Activated naive CD4-positive, alpha-beta T cell treated with anti-CD3 and anti-CD28 coated beads, Interleukin-2, amount 50 U/mL, for 24 hours (primary cell): ENCODE measurements at regions not wholly inside any gene's neighbourhood (a gene's known extent, or its start where the extent isn't known, plus 50 kb on each side); places are given as distances from the start of the nearest gene placed in this dataset.
"Not testable (repeated sequence)": the region's sequence is repeated elsewhere in the genome, so short reads cannot be mapped to it uniquely, and the experiment has no call there.

Source experiments
- H3K27ac Mint-ChIP-seq: one replicate; pipeline ENCODE4 v1.8.0; 2021; ENCODE audit warnings: mild to moderate bottlenecking, mixed read lengths
- H3K27me3 Mint-ChIP-seq: one replicate; pipeline ENCODE4 v1.8.0; 2021; ENCODE audit warnings: mixed read lengths
- H3K36me3 Mint-ChIP-seq: one replicate; pipeline ENCODE4 v1.8.0; 2021; ENCODE audit warnings: mixed read lengths
- H3K4me1 Mint-ChIP-seq: one replicate; pipeline ENCODE4 v1.8.0; 2021; ENCODE audit warnings: mixed read lengths
- H3K4me3 Mint-ChIP-seq: one replicate; pipeline ENCODE4 v1.8.0; 2021; ENCODE audit warnings: mild to moderate bottlenecking, mixed read lengths
- H3K9me3 Mint-ChIP-seq: one replicate; pipeline ENCODE4 v1.8.0; 2021; ENCODE audit warnings: mixed read lengths

DNA sequence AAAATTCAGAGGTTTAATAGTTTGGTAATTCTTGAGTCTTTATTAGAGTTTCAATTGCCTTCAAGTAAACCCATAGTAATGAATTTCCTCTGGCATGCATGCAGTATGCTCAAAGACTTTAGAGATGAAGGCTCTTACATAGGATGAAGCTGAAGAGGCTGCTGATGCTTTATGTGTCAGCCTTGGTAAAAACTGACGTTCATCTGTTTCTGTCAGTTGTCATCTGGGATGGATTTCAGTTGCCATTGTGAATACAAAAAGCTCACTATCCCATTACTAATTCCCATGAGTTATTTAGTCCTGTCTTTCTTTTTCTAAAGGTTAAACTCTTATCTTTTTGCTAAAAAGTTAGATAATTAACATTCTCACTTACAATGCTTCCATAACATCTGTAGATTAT, 136.9 kb upstream of the GBE1 start:
- Mint-ChIP-seq H3K27ac (no peak overlapping the region), H3K27me3 (peaks cover 3% of the 10 kb centered on the region), H3K9me3 (no peaks in the 10 kb centered on the region), H3K36me3 (no peaks in the 10 kb centered on the region), H3K4me3 (no peak overlapping the region), H3K4me1 (no peaks in the 10 kb centered on the region)

DNA sequence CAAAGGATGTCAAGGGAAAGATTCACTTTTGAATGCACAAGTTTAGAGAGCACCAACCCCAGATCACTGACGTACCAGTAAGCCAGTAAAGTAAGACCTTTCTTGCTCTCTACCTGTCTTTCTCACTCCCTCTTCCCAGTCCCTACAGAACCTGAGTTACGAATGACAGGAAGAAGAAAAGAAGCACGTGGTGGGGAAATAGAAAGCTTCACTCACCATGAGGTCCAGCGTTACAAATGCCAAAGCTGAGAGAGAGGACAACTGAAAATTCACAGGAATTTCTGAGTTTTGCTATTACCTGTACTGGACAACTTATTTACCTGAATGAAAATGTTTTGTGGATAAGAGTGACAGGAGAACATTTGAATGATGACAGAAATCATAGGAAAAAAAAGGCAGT, 133.2 kb upstream of the GBE1 start:
- Mint-ChIP-seq H3K27ac (no peak overlapping the region), H3K9me3 (no peaks in the 10 kb centered on the region)

DNA sequence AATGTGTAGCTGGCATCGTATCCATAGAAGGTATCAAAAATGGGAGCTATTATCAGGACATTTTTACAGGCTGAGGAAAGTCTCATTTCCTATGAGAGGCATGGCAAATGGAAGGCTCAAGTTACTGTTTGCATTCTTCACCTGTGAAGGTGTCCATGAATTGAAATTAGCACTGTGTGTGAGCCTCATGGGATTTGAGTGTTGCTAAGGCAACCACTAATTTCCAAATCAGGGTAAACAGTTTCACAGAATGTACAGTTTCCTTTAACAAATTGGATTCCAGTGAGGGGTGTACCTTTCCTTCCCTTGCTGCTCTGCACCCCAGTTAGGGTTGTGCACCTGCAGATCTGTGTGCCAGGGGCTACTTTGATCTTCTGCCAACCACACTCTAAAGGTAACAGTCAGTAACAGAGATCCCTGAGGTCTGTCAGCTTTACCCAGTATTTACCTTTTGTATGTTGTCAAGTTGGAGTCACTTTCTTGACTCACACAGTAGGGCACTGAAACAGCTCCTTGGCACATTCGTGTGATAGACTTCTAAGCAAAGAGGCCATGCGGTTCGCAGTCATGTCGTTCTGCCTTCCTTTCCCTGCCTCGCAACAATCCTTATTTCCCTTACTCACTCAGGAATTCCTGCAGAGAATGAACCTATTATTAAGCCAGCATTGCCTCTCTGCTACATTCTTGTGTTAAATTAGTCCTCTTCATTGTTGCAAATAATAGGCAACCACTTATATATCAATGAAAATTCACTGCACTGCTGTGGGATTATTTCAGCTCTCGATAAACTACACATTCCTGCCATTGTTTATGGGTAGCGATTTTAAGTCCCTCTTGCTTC, 129.8 kb upstream of the GBE1 start:
- H3K9me3 Mint-ChIP-seq: no peaks in the 10 kb centered on the region
- no peaks in the 10 kb centered on the region for H3K4me1 Mint-ChIP-seq
- H3K36me3 Mint-ChIP-seq: no peaks in the 10 kb centered on the region
- H3K27ac Mint-ChIP-seq: no peak overlapping the region
- no peaks in the 10 kb centered on the region for H3K27me3 Mint-ChIP-seq
- H3K4me3 Mint-ChIP-seq: no peak overlapping the region

More for the DNA sequence above, 133.2 kb upstream of the GBE1 start:
- Mint-ChIP-seq H3K4me3 (no peak overlapping the region), H3K36me3 (no peaks in the 10 kb centered on the region), H3K4me1 (no peaks in the 10 kb centered on the region), H3K27me3 (peaks cover 1% of the 10 kb centered on the region)

DNA sequence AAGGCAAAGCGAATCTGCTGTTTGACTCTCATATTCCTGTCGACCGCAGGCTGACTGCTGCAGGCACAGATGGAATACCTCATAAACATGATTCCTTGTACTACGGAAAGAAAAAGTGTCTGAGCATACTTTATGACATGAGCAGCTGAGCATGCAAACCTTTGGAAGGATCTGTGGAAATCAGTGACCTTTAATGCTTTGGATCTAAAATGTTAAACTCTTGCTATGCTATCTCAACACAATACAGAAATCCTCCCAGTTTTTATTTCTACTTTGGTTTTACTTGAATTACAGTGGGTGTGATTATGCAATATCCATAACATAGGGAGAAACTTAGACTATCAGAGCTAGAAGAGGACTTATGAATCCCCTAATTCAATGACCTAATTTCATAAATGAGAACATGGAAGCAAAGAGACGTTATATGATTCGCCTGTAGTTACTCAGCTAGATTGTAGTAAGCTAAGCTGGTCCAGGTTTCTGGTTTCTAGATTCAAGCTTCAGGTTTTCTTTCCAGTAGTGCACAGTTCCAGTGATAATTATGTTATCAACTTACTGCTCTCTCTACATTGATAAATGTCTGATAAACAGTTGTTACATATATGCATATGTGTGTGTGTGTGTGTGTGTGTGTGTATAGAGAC, 127.6 kb upstream of the GBE1 start:
- Mint-ChIP-seq H3K27me3 (no peaks in the 10 kb centered on the region), H3K27ac (no peak overlapping the region), H3K9me3 (no peaks in the 10 kb centered on the region), H3K4me3 (no peak overlapping the region), H3K36me3 (no peaks in the 10 kb centered on the region), H3K4me1 (no peaks in the 10 kb centered on the region)

DNA sequence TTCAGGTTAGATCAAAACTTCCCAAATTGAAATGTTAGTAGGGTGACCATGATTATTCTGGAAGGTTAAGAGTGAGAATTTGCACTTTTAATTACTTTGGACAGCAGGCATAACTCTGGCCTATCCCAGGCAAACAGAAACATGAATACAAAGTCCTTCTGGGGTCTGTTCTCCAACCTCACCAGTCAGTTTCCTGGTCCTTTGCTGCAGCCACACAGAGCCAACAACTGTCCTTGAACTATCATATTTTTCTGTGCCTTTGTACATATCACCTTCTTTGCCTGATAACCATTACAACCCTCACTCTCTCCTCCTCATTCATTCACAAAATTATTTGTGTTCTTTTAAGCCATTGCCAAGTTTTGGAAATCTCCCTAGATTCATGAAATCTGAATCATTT, 126.0 kb upstream of the GBE1 start:
- H3K27me3 Mint-ChIP-seq: no peaks in the 10 kb centered on the region
- no peak overlapping the region for H3K4me3 Mint-ChIP-seq
- no peak overlapping the region for H3K27ac Mint-ChIP-seq
- no peaks in the 10 kb centered on the region for H3K4me1 Mint-ChIP-seq
- H3K36me3 Mint-ChIP-seq: no peaks in the 10 kb centered on the region
- H3K9me3 Mint-ChIP-seq: no peaks in the 10 kb centered on the region

DNA sequence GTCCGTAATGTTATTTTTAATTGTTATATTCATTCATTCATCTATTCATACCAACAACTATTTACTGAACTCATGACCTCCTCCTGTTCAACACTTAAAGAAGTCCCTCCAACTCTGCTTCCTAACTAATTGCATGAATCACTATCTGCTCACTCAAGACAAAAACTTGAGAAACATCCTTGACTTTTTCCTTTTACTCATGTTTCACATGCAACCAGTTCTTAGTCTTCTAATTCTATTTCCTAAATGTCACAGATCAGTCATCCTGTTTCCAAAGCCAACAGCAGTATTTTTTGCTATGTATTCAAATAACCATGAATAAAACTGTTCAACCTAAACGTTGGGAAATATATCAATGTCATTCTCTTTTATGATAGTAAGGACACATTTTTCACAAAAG, 124.6 kb upstream of the GBE1 start:
- H3K9me3 Mint-ChIP-seq: no peaks in the 10 kb centered on the region
- no peaks in the 10 kb centered on the region for H3K4me1 Mint-ChIP-seq

DNA sequence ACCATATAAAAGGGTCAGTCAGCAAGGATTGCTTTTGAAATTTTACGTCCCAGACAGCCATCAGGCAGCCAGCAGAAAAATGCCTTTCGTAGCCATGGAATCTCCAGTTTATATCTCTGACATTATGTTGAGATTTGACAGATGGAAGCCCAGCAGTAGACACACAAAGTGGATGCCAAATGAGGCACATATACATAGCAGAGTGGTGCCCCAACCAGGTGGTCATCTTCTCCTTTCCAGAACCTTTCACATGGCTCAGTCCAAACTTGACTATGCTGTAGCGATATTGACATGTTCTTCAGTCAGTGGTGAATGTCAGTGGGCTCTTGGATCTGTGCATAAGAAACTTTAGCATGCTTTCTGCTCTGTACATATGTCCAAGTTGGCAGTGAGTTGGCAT, 123.3 kb upstream of the GBE1 start:
- no peak overlapping the region for H3K4me3 Mint-ChIP-seq
- H3K27me3 Mint-ChIP-seq: no peaks in the 10 kb centered on the region
- H3K27ac Mint-ChIP-seq: no peak overlapping the region
- no peaks in the 10 kb centered on the region for H3K36me3 Mint-ChIP-seq
- H3K4me1 Mint-ChIP-seq: no peaks in the 10 kb centered on the region
- H3K9me3 Mint-ChIP-seq: no peaks in the 10 kb centered on the region

More for the DNA sequence above, 124.6 kb upstream of the GBE1 start:
- Mint-ChIP-seq H3K27me3 (no peaks in the 10 kb centered on the region), H3K27ac (no peak overlapping the region), H3K36me3 (no peaks in the 10 kb centered on the region), H3K4me3 (no peak overlapping the region)

DNA sequence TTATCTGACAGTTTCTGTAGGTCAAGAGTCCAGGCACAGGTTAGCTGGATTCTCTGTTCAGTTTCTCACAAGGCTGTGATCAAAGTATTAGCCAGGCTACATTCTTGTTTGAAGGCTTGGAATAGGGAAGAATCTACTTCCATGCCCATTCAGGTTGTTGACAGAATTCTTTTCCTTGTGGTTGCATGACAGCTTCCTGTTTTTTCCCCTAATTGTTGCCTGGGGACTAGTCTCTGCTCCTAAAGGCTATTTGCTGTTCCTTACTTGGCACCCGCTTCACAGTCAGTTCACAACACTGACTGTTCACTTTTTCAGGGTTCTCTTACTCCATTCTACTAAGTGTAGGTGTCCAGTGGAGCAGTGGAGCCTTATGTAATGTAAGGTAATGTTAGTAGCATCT, 115.4 kb upstream of the GBE1 start:
- Mint-ChIP-seq H3K4me1 (no peaks in the 10 kb centered on the region), H3K27me3 (no peaks in the 10 kb centered on the region), H3K36me3 (peaks cover 2% of the 10 kb centered on the region), H3K4me3 (no peak overlapping the region), H3K9me3 (no peaks in the 10 kb centered on the region), H3K27ac (no peak overlapping the region)

DNA sequence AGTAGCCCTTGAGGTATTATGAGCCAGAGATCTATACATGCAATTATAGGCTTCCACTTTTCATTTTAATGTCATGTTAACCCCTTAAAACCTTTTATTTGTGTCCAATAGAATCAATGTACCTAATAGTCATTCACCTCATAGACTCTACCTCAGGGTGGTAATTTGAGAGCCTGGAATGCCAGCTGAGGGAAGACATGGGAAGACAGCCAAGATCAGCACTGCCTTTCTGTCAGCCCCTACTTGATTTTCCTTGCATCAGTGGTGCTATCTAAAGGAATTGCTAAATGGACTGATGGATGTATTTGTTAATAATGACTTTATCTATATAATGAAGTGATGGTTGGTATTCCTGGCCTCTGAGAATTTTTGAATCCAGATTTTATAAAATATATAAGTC, 113.3 kb upstream of the GBE1 start:
- no peaks in the 10 kb centered on the region for H3K9me3 Mint-ChIP-seq
- no peak overlapping the region for H3K4me3 Mint-ChIP-seq
- peaks cover 2% of the 10 kb centered on the region for H3K36me3 Mint-ChIP-seq
- H3K4me1 Mint-ChIP-seq: no peaks in the 10 kb centered on the region
- H3K27me3 Mint-ChIP-seq: no peaks in the 10 kb centered on the region
- H3K27ac Mint-ChIP-seq: no peak overlapping the region

DNA sequence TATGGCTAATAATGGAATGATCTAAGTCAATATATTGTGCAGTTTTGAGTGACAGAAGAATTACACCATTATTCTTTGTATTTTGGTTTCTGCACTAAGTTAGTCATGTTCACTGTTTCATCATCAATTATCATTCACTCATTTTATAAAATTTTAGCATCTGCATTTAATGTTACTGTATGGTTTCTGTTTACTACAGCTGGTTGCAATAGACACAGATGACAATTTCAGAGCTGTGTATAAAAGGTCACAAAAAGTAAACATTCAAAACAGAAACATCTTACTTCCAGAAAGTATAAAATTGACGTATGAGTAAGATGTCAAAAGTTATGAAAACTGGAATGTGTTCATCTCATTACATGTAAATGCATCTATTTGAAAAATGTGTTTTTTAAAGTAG, 111.1 kb upstream of the GBE1 start:
- Mint-ChIP-seq H3K9me3 (no peaks in the 10 kb centered on the region), H3K4me3 (no peak overlapping the region), H3K27ac (no peak overlapping the region), H3K27me3 (no peaks in the 10 kb centered on the region), H3K4me1 (no peaks in the 10 kb centered on the region), H3K36me3 (no peaks in the 10 kb centered on the region)

DNA sequence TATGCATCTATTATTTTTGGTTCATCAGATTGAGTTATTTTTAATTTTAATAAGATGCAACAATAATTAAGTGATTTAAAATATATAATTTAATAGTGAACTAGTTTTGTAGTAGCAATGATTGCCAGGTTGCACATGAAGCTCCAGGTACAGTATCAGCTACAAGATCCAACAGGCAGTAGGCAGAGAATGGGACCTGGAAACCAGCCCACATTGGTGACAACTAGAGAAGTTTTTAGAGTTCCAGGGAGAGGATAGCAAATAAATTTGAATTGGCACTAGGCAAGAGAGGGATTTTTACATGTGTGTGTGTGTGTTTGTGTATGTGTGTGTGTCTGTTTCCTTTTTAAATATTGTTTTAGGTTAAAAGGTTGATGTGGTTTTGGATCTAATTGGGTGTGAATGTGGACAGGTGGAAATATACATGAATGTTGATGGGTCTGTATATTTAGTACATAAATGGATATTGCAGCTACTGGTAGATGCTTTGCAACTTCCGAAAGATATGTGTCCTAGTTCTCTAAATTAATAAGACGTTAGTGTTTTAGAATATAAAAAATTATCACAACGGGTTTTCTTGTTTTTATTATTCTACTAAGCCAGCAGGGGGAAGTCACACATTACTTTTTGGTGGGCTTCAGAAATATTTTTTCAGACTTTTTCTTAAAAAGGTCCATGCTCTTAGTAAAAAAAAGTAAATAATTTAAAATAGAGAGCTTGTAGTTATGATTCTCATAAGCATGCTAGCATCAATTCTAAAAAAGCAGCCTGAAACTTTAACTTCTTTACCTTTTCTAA, 110.1 kb upstream of the GBE1 start:
- H3K27ac Mint-ChIP-seq: no peak overlapping the region
- no peak overlapping the region for H3K4me3 Mint-ChIP-seq
- no peaks in the 10 kb centered on the region for H3K36me3 Mint-ChIP-seq
- H3K4me1 Mint-ChIP-seq: no peaks in the 10 kb centered on the region
- no peaks in the 10 kb centered on the region for H3K9me3 Mint-ChIP-seq
- no peaks in the 10 kb centered on the region for H3K27me3 Mint-ChIP-seq

DNA sequence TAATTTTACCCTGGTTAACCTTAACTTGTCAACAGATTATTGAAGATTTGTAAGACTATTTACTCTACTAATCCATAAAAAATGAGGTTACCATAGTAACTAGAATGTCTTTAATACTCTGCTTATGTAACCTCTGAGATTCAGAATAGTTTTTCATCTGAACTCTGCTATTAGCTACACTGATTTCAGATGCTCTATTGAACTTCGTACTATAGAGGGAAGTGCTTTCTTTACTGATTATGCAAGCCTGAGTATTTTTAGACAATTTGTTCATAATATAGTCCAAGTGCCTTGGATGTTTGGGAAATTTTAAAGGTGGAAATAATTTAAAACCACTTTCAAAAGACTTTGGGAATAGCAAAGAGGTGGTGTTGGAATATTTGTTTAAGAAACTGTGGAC, 107.9 kb upstream of the GBE1 start:
- Mint-ChIP-seq H3K4me1 (no peaks in the 10 kb centered on the region), H3K27ac (no peak overlapping the region), H3K9me3 (no peaks in the 10 kb centered on the region), H3K4me3 (no peak overlapping the region), H3K36me3 (no peaks in the 10 kb centered on the region), H3K27me3 (no peaks in the 10 kb centered on the region)

DNA sequence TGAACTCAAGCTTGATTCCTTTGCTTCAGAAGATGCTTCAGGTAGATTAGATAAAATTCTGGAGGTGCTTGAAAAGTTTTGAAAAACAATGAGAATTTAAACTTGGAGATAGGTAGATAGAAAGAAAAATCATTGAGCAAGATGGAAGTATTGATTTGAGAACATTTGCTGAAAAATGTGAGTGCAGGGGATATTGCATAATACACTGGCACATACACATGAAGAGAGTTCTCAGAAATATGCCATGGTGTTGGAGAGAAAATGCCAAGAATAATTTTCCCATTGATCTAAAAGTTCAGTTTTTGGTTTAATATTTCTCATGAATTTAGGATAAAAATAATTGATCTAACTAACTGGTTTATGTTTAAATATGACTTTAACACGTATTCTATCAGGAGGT, 107.2 kb upstream of the GBE1 start:
- Mint-ChIP-seq H3K4me1 (no peaks in the 10 kb centered on the region), H3K27ac (no peak overlapping the region), H3K27me3 (no peaks in the 10 kb centered on the region), H3K9me3 (no peaks in the 10 kb centered on the region), H3K36me3 (no peaks in the 10 kb centered on the region), H3K4me3 (no peak overlapping the region)

DNA sequence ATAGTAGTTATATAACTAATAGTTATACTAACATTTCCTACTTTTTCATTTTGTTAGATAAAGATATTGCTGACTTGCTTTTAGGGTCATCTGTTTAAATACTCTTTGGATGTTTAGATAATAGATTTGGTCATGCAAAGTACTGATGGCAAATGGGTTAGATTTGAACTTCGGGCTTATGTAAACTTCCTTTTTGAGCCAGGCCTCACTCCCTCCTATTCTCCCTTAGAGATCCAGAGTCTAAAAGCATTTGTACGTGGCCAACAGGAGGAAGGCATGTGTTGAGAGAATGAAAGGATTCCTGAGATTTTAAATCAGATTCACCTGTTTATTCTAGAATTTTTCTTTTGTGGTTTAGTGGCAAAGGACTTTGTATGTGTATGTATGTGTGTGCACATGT, 106.4 kb upstream of the GBE1 start:
- H3K9me3 Mint-ChIP-seq: no peaks in the 10 kb centered on the region
- no peaks in the 10 kb centered on the region for H3K27me3 Mint-ChIP-seq
- H3K27ac Mint-ChIP-seq: no peak overlapping the region
- no peak overlapping the region for H3K4me3 Mint-ChIP-seq
- no peaks in the 10 kb centered on the region for H3K36me3 Mint-ChIP-seq
- H3K4me1 Mint-ChIP-seq: no peaks in the 10 kb centered on the region

DNA sequence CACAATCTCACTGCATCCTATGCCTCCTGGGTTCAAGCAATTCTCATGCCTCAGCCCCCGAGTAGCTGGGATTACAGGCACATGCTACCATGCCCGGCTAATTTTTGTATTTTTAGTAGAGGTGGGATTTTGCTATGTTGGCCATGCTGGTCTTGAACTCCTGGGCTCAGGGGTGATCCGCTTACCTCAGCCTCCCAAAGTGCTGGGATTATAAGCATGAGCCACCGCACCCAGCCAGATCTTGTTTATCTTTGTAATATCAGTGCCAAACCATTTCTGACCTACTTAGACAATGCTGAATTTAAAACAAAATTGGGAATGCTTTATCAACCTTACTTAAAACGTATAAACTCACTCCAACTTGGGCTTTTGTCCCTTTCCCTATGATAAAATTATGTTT, 103.7 kb upstream of the GBE1 start:
- H3K27me3 Mint-ChIP-seq, H3K4me1 Mint-ChIP-seq, H3K27ac Mint-ChIP-seq, H3K4me3 Mint-ChIP-seq, H3K36me3 Mint-ChIP-seq, H3K9me3 Mint-ChIP-seq: not testable (repeated sequence)

DNA sequence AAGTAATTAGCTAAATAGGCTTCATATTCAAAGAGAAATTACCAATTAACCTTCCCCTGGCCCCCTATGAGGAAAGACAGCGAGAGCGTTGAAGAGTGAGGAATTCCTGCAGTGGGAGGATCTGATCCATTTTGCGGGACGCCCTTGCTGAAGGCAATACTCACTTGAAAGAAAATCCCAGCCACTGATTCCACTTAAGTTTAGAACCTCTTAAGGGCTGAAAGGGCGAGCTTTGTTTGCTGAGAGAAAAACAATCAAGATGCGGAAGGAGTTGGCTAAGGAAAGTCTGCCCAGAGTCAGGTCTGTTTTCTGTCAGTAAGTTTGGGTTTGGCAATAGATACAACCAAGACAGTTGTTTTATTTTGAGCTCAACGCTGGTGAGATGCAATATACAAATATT, 102.8 kb upstream of the GBE1 start:
- H3K27ac Mint-ChIP-seq: no peak overlapping the region
- H3K36me3 Mint-ChIP-seq: no peaks in the 10 kb centered on the region
- no peaks in the 10 kb centered on the region for H3K9me3 Mint-ChIP-seq
- peaks cover 5% of the 10 kb centered on the region for H3K27me3 Mint-ChIP-seq
- no peaks in the 10 kb centered on the region for H3K4me1 Mint-ChIP-seq
- H3K4me3 Mint-ChIP-seq: no peak overlapping the region
